GM12873 (cell line): ENCODE measurements at regions not wholly inside any gene's neighbourhood (a gene's known extent, or its start where the extent isn't known, plus 50 kb on each side); places are given as distances from the start of the nearest gene placed in this dataset.

ENCODE experiments used
- TF ChIP-seq, protein P1 (sequence below): IDR thresholded peaks from 2 replicates; pipeline ENCODE4 v1.5.1; 2012; ENCODE audit warnings: low read depth, mild to moderate bottlenecking, moderate library complexity, low read length, control low read depth; ENCODE audit not compliant: insufficient read depth; ENCODE audit errors: missing control alignments

DNA sequence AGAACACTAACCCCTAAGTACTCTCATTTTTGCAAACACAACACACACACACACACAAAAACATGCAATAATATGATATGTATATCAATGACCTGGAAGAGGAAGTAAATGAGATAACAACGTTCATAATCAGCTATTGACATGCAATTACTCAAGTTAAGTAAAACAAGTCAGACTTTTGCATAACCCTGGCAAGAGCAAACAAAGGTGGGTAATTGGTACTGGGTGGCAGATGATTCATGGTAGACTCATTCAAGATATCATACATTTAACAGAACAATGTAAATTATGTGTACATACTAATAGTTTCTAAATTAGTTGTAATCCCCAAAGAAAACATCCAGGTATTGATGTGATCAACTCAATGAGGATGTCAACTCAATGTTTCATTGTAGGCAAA is 508.8 kb downstream of the DACH1 start:
- TF ChIP-seq, protein P1, sequence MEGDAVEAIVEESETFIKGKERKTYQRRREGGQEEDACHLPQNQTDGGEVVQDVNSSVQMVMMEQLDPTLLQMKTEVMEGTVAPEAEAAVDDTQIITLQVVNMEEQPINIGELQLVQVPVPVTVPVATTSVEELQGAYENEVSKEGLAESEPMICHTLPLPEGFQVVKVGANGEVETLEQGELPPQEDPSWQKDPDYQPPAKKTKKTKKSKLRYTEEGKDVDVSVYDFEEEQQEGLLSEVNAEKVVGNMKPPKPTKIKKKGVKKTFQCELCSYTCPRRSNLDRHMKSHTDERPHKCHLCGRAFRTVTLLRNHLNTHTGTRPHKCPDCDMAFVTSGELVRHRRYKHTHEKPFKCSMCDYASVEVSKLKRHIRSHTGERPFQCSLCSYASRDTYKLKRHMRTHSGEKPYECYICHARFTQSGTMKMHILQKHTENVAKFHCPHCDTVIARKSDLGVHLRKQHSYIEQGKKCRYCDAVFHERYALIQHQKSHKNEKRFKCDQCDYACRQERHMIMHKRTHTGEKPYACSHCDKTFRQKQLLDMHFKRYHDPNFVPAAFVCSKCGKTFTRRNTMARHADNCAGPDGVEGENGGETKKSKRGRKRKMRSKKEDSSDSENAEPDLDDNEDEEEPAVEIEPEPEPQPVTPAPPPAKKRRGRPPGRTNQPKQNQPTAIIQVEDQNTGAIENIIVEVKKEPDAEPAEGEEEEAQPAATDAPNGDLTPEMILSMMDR = no peak

DNA sequence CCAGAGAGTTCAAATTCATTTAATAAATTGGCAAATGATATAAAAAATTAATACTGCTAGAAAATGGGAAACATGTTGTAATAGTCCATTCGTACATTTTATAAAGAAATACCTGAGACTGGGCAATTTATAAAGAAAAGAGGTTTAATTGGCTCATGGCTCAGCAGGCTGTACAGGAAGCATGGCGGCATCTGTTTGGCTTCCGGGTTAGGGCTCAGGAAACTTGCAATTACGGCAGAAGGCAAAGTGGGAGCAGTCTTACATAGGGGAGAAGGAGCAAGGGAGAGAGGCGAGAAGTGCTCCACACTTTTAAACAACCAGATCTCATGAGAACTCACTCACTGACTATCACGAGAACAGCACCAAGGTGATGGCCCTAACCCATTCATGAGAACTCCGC is 512.0 kb downstream of the DACH1 start:
- TF ChIP-seq, protein P1 = no peak

DNA sequence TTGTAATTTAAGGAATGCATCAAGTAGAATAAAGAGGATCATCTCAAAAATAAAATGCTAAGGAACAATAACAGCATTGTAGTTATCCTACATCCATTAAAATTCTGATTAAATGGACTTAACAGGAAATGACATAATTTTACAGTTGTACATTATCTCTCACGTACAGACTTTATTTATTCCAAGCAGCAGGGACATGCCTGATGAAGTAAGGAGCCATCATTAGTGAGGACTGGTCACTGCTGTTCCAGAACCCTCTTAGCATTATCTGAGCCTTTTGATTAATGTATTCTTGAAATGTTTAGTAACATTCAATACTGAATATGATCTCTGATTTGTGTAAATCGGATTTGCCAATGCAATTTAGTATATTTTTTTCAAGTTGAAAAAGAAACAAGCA is 516.1 kb downstream of the DACH1 start:
- TF ChIP-seq, protein P1 = no peak

DNA sequence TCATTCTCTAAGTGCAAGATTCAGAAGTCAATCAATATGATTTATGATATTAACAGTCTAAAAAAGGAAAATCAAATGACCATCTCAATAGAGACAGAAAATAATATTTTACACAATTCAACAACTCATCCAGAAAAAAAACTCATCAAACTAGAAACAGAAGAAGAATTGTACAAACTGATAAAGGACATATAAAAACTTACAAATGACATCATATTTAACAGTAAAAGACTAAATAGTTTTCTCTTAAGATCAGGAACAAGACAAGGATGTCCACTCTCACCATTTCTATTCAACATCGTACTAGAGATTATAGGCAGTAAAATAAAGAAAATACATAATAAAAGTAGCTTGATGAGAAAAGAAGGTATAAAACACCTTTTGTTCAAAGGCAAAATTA is 527.3 kb downstream of the DACH1 start:
- TF ChIP-seq, protein P1 = no peak

DNA sequence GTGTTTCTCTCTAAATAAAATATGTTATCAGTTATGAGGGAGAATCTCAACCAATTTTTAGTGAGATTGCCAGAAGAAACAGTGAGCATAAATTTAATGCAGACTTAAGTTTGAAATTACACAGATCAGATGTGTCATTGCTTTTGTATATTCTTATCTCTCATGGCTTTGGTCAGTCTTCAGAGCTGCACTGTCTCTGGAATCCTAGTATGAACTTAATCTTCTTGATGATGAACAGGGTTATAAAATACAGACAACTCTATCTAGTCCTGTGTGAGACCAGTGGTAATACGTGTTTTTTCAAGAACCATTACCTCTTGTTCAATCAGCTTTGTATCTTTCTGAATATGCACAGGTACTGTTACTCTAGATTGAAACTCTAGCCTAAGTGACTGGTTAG is 528.0 kb downstream of the DACH1 start:
- TF ChIP-seq, protein P1 = no peak

DNA sequence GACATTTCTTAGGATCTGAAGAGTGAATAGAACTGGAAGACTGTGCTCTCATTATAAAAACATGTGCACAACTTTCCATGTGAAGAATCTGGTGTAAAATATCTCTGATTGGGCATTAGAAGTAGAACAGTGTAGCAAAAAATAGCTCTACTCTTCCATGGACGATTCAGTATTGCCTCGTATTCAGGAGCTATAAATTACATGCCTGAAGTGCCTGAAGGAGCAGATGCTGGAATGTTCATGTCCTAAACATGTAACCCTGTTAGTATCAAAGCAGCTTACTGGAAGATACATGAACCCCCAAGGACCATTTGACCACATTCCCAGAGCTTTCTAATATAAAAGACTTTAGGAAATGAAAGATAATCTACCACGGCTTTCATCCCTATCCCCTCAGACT is 528.9 kb downstream of the DACH1 start:
- TF ChIP-seq, protein P1 = no peak

DNA sequence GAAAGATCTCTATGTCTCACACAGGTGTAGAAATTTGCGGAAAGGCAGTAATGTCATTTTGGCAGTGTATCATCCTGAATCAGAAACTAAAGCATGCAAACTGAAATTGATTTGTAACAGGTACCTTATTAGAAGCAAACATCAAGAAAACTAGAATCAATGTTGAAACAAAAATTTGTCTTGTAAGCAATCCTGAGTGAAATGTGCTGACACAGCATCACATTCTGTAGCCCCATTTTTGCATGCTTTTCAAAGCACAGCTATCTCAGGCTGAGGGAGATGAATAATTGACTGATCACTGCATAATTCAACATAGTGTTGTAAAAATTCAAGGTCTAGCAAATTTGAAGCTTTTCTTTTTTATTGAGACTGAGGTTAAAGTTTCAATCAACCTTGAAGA is 539.7 kb downstream of the DACH1 start:
- TF ChIP-seq, protein P1 = no peak
